NCI-H146 treated with DMSO at 0.1 percent for 48 hours (cell line): ENCODE measurements at regions not wholly inside any gene's neighbourhood (a gene's known extent, or its start where the extent isn't known, plus 50 kb on each side); places are given as distances from the start of the nearest gene placed in this dataset.

ENCODE experiments used
- DNase-seq: peaks from one replicate; lab custom pipeline; 2025; ENCODE audit not compliant: unreplicated experiment; lab: John Stamatoyannopoulos, UW

DNA sequence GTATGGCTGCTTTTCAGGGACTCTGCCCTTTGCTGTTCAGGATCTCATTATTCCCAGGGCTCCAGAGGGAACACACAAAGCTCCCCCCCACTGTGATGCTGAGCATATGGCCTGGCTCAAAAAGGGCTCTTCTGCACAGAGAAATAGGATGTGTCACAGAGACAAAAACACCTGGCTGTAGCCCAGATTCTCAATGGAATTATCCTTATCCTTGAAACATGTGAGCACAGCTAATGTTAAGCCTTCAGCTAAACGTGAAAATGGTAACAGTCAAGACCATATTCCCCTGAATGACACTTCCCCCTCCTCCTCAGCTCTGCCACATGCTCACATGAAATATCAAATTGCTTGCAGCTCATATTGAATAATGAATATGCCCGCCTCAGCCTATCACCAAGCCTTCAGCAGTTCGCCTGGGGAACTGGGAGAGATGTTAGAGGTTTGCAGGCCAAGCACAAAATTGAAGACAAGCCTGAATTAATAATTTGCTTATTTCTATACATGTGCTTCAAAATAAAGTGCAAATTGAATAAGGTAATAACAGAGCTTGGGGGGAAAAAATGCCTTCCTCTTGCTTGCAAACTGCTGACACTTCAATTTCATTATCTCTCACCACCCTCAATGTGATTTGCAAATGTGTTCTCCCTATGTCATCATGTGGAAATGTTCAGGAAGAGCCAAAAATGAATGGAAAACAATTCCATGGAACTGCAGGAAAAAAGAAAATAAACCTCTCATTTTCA is 181.0 kb upstream of the HNRNPA3 start:
- peak; percentile 31 for DNase-seq

DNA sequence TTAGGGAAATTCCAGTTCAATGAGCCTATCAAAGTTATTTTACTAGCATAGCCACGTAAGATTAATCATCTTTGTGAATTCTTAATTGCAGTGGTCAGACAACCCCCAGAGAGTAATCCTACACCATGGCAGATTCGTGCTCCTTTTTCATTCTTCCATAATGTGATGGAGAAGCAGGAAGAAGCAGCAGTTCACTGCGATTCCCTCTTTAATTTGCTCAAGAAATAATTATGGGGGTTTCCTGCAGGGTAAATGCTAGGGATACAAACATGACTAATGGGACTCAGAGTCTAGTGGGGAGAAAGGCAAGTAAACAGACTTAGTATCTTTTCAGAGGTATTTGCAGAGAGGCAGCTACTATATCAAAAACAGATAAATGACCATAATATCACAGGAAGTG is 175.8 kb upstream of the HNRNPA3 start:
- DNase-seq: peak; percentile 97

DNA sequence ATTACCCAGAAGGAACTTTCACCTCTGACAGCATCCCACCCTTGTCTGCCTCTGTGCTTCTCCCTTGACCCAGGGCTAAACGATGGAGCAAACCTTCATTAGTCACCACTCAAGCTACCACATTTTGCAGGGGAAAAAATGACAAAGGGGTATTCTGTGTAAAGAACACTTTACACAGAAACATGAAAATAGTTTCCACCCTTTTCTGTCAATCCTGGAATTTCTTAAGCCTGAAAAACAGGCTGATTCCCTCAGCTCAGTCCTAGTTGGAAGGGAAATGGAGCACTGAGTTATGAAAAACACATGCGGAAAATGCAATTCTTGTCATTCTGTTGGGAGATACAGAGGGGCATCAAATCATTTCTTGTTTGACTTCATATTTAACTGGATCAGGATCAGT is 175.0 kb upstream of the HNRNPA3 start:
- DNase-seq: no peak

DNA sequence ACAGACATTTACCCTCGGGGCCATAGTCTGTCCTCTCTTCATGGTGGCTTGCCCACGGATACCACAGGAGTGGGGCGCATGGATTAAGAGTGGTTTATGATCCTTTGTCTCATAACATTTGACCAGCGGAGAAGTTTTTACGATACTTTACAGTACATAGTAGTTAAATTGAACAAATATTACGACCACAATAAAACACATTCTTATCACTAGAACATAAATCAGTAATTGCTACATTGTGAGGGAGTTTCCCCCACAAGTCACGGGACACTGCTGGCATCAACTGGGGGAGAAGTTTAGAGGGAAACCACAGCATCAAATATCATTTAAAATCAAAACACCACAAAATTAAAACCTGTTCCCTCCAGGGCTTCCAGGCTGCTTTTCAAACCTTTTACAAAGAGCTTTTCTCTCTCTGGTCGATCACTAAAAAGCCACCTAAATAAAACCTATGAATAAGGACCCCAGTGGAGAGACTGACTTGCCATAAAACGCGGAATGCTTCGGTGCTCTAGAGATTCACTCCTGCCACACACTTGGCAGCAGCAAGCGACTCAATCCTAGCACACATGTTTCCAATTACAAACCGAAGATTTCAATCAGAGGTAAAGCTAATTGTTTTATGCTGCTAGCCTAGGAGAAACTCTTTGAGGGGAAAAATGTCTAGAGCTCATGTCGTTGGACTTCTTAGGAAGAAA is 173.7 kb upstream of the HNRNPA3 start:
- DNase-seq: no peak

DNA sequence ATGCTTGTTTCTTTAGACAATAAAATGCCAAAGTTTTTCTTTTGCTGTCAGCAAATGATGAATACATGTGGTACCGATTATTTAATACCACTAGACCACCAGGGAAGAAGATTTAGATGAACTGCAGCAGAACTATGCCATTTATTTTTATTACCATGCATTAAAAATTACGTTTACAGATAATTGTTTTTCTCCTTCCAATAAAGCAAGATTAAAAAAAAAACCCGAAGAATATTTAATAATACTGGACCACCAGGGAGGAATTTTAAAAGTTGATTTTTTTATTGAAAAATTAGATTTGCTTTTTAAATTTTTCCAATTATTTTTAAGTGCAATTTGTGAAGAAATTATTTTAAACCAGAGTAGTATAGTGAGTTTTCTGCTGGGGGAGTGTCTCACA is 170.3 kb upstream of the HNRNPA3 start:
- no peak for DNase-seq

DNA sequence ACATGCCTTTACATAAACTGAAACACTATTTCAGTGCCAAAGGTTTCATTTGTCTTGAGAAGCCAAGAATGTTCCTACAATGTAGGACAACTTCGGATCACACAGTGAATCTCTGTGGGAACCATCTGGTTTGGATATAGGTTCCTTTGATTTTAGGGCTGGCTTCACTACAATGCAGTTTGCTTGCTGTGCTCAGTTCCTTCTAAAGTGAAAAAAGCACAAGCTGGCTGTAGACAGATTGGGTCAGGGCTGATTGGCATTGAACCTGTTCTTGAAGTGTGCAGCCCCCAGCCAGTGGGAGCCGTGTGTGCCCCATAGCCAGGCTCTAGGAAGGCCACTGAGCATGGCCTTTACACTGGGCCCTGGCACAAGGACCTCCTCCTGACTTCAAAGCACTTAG is 167.9 kb upstream of the HNRNPA3 start:
- DNase-seq: no peak

DNA sequence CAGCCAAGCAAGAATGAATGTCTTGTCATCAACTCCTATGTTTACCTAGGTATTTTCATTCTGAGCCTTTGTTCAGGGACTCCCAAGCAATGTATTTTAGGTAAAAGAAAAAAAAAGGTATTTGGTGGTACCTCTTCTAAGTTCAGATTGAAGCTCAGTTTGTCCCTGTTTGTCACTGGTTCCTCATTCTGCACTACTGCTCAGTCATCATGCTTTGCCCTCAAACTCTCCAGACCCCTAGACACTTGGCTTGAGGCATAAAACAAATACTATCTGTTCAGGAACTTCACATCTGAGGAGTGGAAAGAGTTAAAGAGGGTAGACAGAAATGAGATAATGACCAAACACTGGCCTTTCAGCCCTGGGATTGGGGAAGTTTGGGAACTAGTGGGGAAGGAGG is 163.6 kb upstream of the HNRNPA3 start:
- no peak for DNase-seq

DNA sequence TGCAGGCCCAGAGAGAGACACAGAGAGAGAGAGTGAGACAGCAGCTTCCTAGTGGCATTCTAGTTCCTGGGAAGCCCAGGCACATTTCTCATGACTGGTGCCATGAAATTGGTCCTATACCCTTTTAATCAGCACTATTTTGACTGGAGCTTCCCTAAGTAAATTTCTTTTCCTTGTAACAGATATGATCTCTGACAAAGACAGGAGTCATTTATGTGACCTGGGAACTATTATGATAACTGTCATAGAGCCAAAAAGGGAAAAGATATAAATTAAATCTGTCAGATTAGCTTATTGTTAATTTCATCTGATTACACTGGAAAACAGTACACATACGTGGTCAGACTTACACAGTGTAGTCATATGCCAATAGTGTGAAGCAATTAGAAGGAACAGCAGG is 161.3 kb upstream of the HNRNPA3 start:
- peak; percentile 29 for DNase-seq

DNA sequence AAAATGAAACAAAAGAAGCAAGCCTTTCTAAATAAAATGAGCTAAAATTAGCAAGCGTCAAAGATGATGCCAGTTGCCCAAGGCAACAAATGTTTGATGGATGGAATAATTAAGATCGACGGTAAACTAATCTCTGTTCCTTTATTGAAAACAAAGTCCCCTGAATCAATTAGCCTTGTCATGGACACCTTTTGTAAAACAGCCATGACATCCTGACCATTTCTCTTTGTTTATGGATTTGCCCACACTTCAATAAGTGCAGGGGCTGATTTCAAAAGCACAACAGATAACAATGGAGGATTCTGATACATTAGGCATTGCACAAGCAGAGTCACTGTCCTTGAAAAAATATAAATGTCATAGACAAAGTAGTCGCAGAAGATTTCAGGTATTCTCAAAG is 160.1 kb upstream of the HNRNPA3 start:
- peak; percentile 90 for DNase-seq

DNA sequence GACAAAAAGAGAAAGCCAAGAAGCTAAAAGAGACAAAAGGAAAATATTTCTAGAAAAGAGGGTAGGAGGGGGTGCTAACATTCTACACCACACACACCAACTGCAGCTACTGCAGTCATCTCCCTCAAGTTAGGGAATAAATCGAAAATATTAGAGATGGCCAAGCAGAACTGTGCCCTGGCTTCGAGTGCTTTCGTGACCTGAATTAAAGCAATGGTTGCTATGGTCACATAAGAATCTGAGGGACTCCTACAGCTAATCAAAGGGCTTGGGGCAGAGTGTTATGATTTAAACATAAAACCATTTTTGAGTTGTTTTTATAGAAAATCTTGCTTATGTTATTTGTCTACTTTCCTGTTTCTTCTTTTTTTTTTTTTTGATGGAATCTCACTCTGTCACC is 159.6 kb upstream of the HNRNPA3 start:
- DNase-seq: no peak

DNA sequence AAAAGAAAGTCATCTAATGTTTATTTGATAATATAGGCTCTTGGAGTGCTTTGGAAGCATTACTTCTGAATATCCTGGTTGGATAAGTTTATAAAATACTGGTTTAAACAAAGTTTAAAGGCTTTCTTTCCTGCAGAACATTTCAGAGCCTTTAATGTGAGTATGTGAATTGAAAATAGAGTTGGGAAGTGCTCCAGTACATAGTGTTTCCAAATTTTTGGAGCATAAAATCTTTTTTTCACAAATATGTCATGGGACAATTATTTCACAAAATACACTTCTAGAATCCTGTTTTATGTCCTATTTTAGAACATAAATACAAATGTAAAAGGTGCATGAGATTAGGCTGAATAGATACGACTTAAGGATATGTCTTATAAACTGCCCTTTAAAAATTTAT is 158.9 kb upstream of the HNRNPA3 start:
- DNase-seq: no peak

DNA sequence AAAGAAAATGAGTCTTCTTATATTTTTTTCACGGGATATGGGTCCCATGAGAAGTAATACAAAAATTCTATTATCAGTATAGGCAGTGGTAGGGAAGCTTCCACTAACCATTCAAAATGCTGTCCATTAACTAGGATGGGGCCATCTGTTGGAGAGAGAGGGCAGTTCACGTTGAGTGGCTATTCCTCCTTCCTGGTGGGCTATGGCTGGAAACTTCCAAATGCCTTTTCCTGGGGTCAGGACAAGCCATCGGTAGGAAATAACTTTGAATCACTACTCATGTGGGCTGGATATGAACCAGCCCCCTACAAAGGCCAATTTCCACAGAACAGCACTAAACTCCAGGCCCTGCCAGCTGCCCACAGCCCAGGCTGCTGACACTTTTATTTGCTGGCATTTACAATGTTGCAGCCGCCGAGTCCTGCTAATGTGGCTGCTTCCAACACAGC is 156.1 kb upstream of the HNRNPA3 start:
- peak; percentile 5 for DNase-seq

DNA sequence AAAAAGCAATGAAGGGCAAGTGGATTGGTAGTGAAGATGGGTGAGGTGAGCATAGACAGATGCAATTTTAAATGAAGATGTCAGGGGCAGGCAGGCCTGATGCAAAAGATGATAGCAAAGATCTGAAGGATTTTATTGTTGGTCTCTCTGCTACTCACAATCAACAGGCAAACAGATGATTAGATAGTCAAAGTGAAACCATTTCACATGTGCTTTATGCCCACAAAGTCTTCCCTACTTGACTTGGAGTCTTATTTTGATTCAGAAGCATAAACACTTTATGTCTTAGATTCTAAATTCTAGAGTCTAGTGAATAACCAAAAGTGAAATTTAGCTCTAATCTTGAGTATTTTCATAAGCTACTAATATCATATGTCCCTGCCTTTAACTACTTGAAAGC is 153.8 kb upstream of the HNRNPA3 start:
- no peak for DNase-seq

DNA sequence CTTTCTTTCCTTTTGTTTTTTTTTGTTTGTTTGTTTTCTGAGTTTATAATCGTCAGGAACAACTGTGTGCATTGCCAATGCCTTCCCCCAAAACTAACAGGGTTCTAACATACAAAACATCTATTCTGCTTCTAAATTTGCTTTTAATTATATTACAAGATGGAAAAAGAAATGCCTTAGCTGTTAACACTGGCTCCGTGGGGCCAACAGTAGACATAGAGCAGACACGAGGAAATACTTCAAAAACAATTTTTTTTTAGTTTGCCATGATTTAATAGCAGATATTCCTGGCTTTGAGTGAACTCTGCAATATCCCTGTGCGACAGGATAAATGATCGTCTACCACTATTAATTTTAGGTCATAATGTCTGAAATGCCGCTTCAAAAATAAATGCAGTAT is 153.3 kb upstream of the HNRNPA3 start:
- DNase-seq: no peak

DNA sequence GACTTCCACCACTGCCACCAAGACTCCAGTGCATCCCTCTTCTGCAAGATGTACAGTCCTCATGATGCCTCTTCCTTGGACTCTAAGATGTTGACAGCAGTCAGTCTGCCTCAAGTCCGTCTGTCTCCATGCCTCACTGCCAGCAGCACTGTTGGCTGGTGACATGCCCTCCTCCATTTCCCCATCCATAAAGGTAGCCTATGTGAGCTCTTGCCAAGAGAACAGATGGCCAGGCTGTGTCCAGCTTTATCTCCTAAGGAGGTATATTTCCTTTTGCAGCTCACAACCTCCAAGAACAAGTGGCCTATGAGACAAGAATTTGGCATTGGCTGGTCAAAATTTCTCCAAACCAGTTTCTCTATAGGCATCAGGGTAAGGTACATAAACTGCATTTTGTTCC is 149.3 kb upstream of the HNRNPA3 start:
- no peak for DNase-seq

DNA sequence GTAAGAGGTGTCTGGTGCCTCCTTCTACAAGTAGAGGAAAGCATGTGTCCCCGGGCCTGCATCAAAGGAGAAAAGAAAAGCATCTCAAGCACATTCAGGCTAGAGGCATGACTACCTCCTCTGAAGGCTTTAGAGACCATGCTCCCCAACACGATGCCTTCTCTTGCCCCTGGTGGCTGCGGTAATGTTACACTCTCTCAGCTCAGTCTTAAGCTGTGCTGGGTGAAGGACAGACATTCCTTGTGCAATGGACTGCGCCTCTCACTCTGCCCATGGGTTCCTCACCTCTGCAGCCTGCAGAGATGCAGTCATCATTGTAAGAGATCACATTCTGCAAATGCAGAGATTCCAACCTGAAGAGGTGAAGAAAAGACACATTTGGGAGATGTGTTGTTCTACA is 148.2 kb upstream of the HNRNPA3 start:
- no peak for DNase-seq

DNA sequence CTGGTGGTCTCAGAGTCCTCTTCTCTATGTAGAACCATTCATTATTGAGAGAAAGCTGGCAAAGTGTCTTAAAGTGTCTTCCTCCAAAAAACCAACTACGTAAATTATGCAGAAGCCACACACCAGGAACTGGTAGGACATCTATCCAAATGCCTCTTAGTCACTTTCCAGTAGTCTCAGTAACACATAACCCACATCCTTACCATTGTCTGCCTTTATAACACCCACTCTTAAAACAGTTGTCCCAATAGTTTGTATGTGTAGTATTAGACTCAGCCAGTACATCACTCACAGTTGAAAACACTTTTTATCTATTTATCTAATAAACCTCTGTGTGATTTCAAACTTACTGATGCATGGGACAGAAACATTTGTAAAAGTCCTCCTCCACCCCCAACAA is 143.6 kb upstream of the HNRNPA3 start:
- no peak for DNase-seq

DNA sequence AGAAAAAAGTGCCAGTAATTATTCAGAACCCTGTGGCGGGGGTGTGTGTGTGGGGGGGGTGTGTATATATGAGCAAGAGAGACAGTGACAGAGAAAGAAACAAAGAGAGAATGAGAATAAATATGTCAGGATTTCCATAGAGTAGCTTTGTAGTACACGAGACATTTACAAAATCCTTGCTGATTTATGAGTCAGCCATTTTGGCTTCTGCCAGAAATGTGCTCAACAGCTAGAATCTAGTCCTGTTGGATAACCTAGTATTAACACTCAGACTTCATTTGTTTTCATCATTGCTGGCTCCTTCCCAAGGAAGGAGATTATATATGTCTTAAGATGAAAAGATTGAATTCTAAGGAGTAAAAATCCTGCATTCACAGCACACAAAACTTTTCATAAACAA is 140.5 kb upstream of the HNRNPA3 start:
- no peak for DNase-seq

DNA sequence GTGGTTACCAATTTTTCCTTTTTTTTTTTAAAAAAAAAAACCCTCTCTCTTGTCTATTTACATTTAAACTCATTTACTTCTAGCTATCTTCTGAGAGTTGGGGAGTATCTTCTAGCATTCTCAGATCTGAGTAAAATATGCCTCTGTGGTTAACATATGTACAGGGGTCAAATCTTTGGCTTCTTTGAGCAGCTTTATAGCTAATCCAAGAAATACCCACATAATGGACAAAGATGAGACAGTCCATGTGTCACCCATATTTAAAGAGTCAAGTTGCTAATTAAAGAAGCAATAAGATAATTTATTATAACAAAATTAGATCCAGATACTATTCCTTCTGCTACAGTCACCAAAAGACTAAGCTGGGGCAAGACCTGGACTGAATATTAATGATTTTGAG is 139.0 kb upstream of the HNRNPA3 start:
- DNase-seq: no peak

DNA sequence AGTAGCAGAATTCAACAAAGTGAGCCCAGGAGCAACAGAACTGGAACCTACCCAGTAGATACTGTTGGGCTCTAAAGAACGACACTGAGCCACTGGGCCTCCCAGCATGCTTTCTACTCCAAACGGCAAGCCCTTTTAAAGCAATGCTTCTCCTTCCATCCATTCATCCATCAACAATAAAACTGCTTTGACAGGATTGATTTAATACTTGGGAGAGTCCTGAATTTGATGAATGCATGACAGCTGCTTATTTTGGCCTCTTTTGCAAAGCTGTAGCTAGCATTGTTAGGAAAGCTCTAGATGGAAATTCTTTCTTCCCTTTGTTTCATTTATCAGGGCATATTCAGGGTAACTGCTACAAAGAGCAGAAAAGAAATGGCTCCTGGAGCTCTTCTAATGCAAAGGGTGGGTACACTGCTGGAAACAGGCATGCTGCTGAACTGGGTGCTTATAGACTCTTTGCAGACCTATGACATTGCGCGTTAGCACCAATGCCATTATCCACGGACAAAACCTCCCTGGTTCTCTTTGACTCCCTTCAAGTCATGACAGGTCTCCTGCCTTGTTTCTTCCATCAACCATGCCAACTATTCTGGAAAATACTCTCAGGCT is 138.4 kb upstream of the HNRNPA3 start:
- DNase-seq: no peak

DNA sequence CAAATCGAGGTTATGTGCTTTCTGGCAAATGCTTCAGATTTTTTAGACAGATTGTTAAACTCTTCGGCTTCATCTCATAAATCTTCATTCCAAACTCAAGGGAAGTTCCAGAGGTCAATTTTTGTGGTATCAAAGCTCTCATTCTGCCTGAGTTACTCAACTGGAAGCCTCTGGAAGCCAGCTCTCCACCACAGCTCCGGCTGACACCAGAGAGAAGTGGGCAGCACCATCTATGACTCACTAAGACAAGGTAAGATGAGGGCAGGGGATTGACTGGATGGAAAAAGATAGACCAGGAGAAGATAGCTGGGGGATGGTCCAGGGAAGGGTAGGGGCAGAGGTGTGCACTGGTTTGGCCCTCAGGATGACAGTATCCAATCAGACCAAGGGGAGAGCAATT is 137.3 kb upstream of the HNRNPA3 start:
- no peak for DNase-seq

DNA sequence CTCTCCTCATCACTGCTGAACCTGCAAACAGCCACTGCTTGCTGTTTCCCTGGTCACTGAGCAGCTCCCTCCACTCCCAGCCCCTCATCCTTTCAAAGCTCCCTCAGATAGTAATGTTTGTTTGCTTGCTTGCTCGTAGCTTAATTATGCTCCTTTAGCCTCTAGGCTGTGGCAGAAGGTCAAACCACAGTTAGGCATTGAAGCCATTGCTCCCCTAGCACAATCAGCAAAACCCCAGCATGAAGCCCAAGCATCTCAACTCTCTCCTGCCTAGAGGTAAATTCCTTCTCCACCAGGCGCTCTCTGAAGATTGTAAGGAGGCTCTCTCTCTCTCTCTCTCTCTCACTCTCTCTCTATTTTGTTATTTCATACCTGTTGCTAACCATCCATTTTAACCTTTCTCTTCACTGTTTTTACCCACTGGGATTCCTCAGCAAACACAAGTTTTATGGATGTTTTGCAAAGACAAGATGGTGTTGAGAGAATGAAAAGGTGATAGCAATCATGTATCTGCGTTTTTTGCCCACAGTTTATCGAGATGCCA is 135.9 kb upstream of the HNRNPA3 start:
- DNase-seq: peak; percentile 42
